HuH-7 (cell line): ENCODE measurements at regions not wholly inside any gene's neighbourhood (a gene's known extent, or its start where the extent isn't known, plus 50 kb on each side); places are given as distances from the start of the nearest gene placed in this dataset.
"Not testable (repeated sequence)": the region's sequence is repeated elsewhere in the genome, so short reads cannot be mapped to it uniquely, and the experiment has no call there.

Experiments
- DNase-seq: peaks from one replicate; pipeline ENCODE4 v3.0.0; 2011; ENCODE audit warnings: low spot score

GRCh38 chr10:129042776-129043595, 424.1 kb upstream of the MGMT start:
- no peak for DNase-seq

GRCh38 chr10:129043691-129044090, 423.4 kb upstream of the MGMT start:
- no peak for DNase-seq

DNA sequence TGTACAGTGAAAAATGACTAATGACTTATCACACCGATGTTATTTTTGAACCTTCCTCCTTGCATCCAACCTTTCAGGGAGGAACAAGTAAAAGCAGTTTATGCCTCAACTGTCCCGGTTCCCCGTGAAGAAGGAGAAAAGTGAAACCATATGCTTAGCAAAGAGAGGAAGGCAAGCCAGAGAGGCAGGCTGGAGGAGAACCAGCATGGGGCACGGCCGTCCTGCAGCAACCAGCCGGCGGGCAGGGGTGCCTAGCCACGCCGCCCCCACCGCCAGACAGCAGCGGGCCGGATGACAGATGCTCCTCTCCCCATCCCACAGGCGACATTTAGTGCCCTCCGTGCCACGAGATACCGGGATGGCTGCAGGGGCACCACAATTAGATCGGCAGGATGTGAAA, 421.4 kb upstream of the MGMT start:
- DNase-seq, result no peak

GRCh38 chr10:129046065-129046681, 420.9 kb upstream of the MGMT start:
- DNase-seq, result no peak

GRCh38 chr10:129046962-129047361, 420.1 kb upstream of the MGMT start:
- DNase-seq, result no peak

GRCh38 chr10:129047600-129047999, 419.4 kb upstream of the MGMT start:
- no peak for DNase-seq

DNA sequence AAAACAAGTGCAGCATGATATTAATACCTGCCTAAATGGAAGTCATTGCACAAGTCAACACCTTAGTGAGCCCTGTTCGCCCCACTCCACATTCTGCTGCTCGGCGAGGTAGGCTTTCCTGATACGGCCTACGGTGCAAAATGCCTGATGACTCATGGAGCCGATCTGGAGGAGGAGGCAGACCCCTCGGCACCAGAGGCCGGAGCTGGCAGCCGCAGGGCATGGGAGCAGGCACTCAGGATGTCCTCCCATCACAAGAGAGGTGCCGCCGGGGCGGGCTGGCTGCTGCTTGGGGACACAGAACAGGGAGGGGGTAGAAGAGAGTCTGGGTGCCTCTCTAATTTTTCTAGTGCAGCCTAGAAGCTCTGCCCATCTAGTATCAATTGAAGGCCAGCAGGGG, 418.5 kb upstream of the MGMT start:
- DNase-seq, result no peak

DNA sequence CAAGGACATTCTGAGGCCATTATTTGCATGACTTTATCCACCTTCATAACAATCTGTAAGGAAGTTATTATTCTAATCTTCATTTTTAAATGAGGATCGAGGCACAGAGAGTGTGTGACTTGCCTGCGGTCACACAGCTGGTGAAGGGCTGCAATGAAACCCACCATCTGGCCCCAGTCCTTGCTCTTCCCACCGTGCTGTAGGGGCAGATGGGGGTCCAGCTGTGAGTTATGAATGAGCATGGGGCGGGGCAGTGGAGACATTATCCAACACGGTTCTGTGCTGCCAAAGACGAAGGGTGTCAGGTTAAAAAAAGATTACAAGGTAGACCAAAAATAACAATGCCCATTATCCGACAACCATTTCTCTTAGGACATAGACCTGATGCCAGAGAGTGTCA, 417.5 kb upstream of the MGMT start:
- DNase-seq, result no peak

GRCh38 chr10:129055225-129055624, 411.8 kb upstream of the MGMT start:
- DNase-seq, result no peak

- DNase-seq, result no peak
Observed at GRCh38 chr10:129055986-129056385, 411.1 kb upstream of the MGMT start.

DNA sequence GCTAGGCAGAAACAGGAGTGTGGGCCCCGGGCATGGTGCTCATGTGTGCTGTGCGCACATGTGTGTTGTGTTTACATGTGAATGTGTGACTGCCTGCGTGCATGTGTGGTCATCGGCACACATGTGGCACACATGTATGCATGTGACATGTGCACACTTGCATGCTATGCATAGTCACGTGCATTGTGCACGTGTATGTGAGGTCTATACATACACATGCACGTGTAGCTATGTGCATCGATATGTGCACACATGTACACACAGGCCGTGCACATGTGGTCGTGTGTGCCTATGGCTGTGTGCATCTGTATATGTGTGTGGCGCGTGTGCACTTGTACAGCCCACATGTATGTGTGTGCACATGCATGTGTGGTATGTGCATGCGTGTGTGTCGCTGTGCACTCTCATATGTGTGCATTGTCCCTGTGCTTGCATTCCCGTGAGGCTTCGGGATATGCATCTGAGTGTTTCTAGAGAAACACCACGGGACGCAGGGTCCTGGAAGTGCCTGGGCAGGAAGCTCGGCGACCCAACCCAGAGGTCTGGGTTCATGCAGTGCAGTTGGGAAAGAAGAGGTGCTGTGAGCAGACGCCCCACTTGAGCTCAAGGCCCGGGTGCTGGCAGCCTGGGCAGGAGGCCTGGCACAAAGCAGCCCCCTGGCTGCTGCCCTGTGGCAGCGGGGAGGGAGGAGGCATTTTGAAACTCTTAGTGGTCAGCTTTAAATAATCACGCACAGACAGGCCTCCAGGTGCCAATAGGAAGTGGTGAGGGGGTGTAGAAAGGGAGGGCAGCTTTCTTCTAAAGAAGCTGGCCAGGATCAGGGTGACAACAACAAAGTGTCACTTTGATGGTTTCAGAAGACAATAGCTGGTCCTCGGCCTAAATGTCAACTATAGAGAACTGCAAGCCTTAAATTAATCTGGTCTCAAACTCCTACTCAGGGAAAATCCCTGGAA, 410.0 kb upstream of the MGMT start:
- DNase-seq, result no peak

GRCh38 chr10:129057856-129058663, 409.0 kb upstream of the MGMT start:
- no peak for DNase-seq

DNA sequence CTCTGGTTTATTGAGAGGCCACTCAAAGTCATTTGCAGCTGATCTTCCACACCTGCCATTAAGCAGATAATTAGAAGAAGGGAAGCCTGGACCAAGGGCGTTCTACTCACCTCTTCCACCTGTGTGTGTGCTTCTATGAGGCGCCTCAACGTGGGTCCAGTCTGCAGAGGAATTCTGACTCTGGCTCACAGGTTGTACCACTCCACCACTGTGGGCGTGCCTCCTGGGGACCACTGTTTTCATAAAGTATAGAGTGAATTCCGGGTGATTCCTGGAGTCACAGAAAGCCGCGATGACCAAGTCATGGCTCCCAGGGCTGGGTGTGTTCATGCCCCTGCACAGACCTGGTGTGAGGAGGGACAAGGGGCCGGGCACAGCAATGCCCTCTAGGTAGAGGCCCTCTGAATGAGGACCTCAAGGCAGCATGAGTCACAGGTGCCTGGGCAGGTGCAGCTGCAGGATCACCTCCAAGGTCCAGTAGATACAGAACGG, 408.3 kb upstream of the MGMT start:
- no peak for DNase-seq

DNA sequence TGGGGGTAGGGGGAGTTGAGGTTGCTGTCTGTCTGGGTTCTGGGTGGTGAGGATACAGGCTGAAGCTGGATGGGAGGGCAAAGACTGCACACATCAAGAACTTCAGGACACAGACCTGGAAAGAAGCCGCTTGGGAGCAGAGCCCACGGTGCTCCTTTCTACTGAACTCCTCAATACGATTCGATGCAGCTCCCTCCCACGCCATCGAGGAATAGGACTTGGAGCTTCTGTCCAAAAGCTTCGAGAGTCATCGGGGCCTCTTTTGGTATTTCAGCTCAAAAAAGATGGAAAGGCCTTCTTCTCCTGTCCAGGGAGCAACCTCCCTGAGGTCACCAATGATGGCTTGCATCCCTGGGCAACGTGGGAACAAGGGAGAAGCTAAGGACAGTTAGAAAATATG, 407.1 kb upstream of the MGMT start:
- DNase-seq, result no peak

DNA sequence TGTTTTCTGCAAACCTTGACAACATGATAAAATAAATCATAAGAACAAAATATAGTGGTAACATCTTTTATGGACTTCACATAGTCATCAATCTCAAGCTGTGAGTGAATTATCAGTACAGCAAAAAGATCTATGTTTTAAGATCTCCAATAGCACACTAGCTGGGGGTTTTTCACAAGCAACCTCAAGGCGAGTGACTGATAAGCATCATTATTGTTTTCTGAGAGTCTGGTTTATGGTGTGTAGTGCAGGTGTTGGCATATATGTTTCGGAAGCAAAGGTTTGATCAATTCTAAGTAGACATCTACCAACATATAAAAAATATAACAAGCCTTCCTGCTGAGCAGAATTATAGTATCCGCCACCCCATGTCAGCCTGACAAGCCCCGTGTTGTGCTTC, 403.8 kb upstream of the MGMT start:
- DNase-seq, result no peak

- no peak for DNase-seq
Observed at GRCh38 chr10:129063877-129064276, 403.2 kb upstream of the MGMT start.

DNA sequence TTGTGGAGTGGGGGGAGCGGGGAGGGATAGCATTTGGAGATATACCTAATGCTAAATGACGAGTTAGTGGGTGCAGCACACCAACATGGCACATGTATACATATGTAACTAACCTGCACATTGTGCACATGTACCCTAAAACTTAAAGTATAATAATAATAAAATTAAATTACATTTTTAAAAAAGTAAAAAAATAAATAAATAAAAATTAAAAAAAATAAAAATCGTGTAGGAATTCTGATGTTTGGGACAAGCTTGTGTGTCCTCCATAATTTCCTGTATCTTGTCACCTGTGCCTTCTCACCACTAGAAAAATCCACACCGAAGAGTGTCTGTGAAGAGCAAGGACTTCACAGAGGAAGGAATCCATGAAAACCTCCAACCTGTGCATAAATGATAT, 400.5 kb upstream of the MGMT start:
- DNase-seq, result not testable (repeated sequence)

- DNase-seq, result not testable (repeated sequence)
Observed at GRCh38 chr10:129071411-129071810, 395.6 kb upstream of the MGMT start.

DNA sequence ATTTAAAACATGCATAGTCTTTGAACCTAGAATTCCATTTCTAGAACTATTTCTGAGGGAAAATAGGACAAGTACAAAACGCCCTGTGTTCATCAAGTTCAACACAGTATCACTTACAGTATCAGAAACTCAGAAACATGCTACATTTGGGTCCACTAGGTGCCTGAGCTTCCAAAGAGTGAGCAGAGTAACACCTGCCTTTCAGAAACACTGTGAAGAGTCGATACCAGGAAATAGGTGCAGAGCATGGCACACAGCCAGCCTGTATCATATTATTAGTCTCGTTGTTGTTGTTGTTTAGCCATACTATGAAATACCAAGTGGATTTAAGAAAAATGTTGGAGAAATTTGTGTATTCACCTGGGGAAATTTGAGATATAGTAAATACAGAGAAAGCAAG, 392.1 kb upstream of the MGMT start:
- DNase-seq, result no peak

GRCh38 chr10:129075508-129075907, 391.5 kb upstream of the MGMT start:
- no peak for DNase-seq

GRCh38 chr10:129075927-129076326, 391.1 kb upstream of the MGMT start:
- DNase-seq, result no peak

DNA sequence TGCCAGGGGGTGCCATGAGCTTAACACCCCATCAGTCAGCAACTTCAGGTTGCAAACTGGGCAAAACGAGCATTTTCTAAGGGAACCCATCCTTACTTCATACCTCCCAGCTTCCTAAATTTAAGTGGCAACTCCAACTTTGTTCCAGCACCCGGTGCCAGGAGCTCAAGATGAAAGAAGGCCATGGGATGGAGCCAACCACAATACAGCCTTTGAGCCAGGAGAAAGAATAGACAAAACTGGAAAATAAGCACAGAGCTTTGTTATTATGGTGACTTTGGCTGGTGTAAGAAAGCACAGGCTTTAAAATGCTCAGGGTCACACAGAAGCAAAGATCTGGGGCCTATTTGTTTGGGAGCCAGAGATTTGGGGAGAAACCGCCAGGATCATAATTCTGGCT, 388.7 kb upstream of the MGMT start:
- no peak for DNase-seq
